Endothelial cell of umbilical vein (primary cell): ENCODE measurements at regions not wholly inside any gene's neighbourhood (a gene's known extent, or its start where the extent isn't known, plus 50 kb on each side); places are given as distances from the start of the nearest gene placed in this dataset.

Source experiments
- BruUV-seq: library from RNA; stranded (reverse); fragments of 400-500 nt; replicated peaks from 2 replicates; lab custom pipeline; 2021; lab: Mats Ljungman, UMichigan
- CTCF ChIA-PET: fragments of 300-600, 350-600 bp; sonication (Branson Sonifier 250); formaldehyde crosslinking; loops from one replicate; lab custom pipeline; 2021; ENCODE audit warnings: antibody characterized with exemption, inconsistent platforms; lab: Charles Lee
- POLR2A ChIA-PET: fragments of 300-600, 350-600 bp; sonication (Branson Sonifier 250); formaldehyde crosslinking; loops from one replicate; lab custom pipeline; 2021; ENCODE audit warnings: antibody characterized with exemption, inconsistent platforms; lab: Charles Lee
- DNase-seq: peaks from one replicate; pipeline ENCODE4 v3.0.0-alpha.2; 2011; ENCODE audit warnings: low read depth, low spot score
- FAIRE-seq: peaks from 2 replicates; lab custom pipeline; 2011; peaks lifted over from hg19 to GRCh38; lab: Jason Lieb, UNC
- H2AFZ ChIP-seq: 2 replicates; pipeline ENCODE4 v1.6.0; 2012; ENCODE audit warnings: low read depth, low read length, control low read depth, inconsistent platforms
- H3K27ac ChIP-seq: 2 replicates; pipeline ENCODE4 v1.5.1; 2011; ENCODE audit warnings: low read depth, mild to moderate bottlenecking, control low read depth, low read length, moderate library complexity; ENCODE audit not compliant: insufficient read depth
- H3K27me3 ChIP-seq, 2 experiments: 2 replicates each; pipeline versions ENCODE4 v1.6.0 to v1.6.1; 2011; ENCODE audit warnings: low read length in 2 of 2, mixed read lengths in 1 of 2; ENCODE audit not compliant: control insufficient read depth in 2 of 2, insufficient read depth in 2 of 2
- H3K36me3 ChIP-seq, 2 experiments: 2 replicates in 1 of 2; 3 replicates in 1 of 2; pipeline ENCODE4 v1.5.1; 2011; ENCODE audit warnings: low read length in 2 of 2, mild to moderate bottlenecking in 1 of 2, moderate library complexity in 1 of 2; ENCODE audit not compliant: control insufficient read depth in 2 of 2, insufficient read depth in 2 of 2; ENCODE audit errors: extremely low read depth in 1 of 2
- H3K4me1 ChIP-seq: 3 replicates; pipeline ENCODE4 v1.5.1; 2011; ENCODE audit warnings: mild to moderate bottlenecking, low read length; ENCODE audit not compliant: control insufficient read depth, insufficient read depth; ENCODE audit errors: extremely low read depth
- H3K4me2 ChIP-seq: 2 replicates; pipeline ENCODE4 v1.6.1; 2011; ENCODE audit warnings: low read length, control low read depth, mixed read lengths; ENCODE audit not compliant: insufficient read depth
- H3K4me3 ChIP-seq, 3 experiments: fragments of 200-600 bp in 1 of 3; sonication (generic), shearing (Covaris generic) in 1 of 3; replicated peaks in 1 of 3; 2 replicates each; pipeline ENCODE4 v1.5.1; 2011 to 2016; ENCODE audit warnings: control low read depth in 3 of 3, low read length in 3 of 3, mild to moderate bottlenecking in 2 of 3, inconsistent platforms in 1 of 3, low read depth in 1 of 3, moderate library complexity in 1 of 3; ENCODE audit not compliant: insufficient read depth in 1 of 3
- H3K79me2 ChIP-seq: 2 replicates; pipeline ENCODE4 v1.6.0; 2012; ENCODE audit warnings: low read length, inconsistent platforms; ENCODE audit not compliant: control insufficient read depth, insufficient read depth
- H3K9ac ChIP-seq: replicated peaks from 2 replicates; pipeline ENCODE3; 2011; ENCODE audit warnings: low read length, control low read depth; ENCODE audit not compliant: insufficient read depth; ENCODE audit errors: extremely low read depth
- H3K9me1 ChIP-seq: replicated peaks from 3 replicates; pipeline ENCODE4 v1.6.0; 2011; ENCODE audit warnings: mild to moderate bottlenecking, low read length; ENCODE audit not compliant: control insufficient read depth, insufficient read depth; ENCODE audit errors: extremely low read depth
- H3K9me3 ChIP-seq: replicated peaks from 2 replicates; pipeline ENCODE4 v1.5.1; 2012; ENCODE audit warnings: low read length, inconsistent platforms; ENCODE audit not compliant: control insufficient read depth, insufficient read depth
- H4K20me1 ChIP-seq: replicated peaks from 2 replicates; pipeline ENCODE3; 2011; ENCODE audit warnings: mild to moderate bottlenecking, low read length; ENCODE audit not compliant: control insufficient read depth, insufficient read depth; ENCODE audit errors: extremely low read depth
- CTCF ChIP-seq, 2 donors: IDR thresholded peaks; 1 replicate in 1 of 2; 2 replicates in 1 of 2; pipeline ENCODE4 v1.5.1; 2011; ENCODE audit warnings: low read length in 2 of 2, mild to moderate bottlenecking in 2 of 2, moderate library complexity in 2 of 2, control low read depth in 1 of 2, inconsistent platforms in 1 of 2, low read depth in 1 of 2; ENCODE audit not compliant: insufficient read depth in 1 of 2; ENCODE audit errors: extremely low read depth in 1 of 2
- EZH2 ChIP-seq: IDR thresholded peaks from 2 replicates; pipeline ENCODE4 v1.6.1; 2012; ENCODE audit warnings: borderline replicate concordance, low read depth, mild to moderate bottlenecking, moderate library complexity, low read length, inconsistent platforms; ENCODE audit not compliant: severe bottlenecking
- FOS ChIP-seq: IDR thresholded peaks from 2 replicates; pipeline ENCODE4 v1.6.1; 2011; ENCODE audit warnings: mild to moderate bottlenecking, low read length, moderate library complexity, borderline replicate concordance; ENCODE audit not compliant: insufficient read depth
- GATA2 ChIP-seq: IDR thresholded peaks from 2 replicates; pipeline ENCODE4 v1.7.0; 2011; ENCODE audit warnings: low read depth, mild to moderate bottlenecking, moderate library complexity, mixed read lengths, low read length; ENCODE audit not compliant: insufficient read length, insufficient read depth
- JUN ChIP-seq: IDR thresholded peaks from 2 replicates; pipeline ENCODE4 v1.6.1; 2011; ENCODE audit warnings: borderline replicate concordance, low read depth; ENCODE audit not compliant: insufficient read length, insufficient read depth
- MAX ChIP-seq: IDR thresholded peaks from 2 replicates; pipeline ENCODE4 v1.6.1; 2011; ENCODE audit not compliant: insufficient read depth, insufficient read length
- MYC ChIP-seq: IDR thresholded peaks from one replicate; pipeline ENCODE4 v1.6.1; 2011; ENCODE audit warnings: mild to moderate bottlenecking, low read depth, low read length
- POLR2A ChIP-seq: IDR thresholded peaks from 2 replicates; pipeline ENCODE4 v1.6.1; 2012; ENCODE audit warnings: low read depth, mild to moderate bottlenecking, control low read depth, low read length
- POLR2AphosphoS5 ChIP-seq: IDR thresholded peaks from 2 replicates; pipeline ENCODE4 v1.6.1; 2012; ENCODE audit warnings: low read depth, mild to moderate bottlenecking, control low read depth, low read length, moderate library complexity; ENCODE audit not compliant: insufficient read depth
- dilution Hi-C: fragments of 300-500 bp; cut with MboI; formaldehyde crosslinking; loops from one replicate; pipeline ENCODE4 v1.15.0; 2019; ENCODE audit warnings: low sequenced_read_pairs; ENCODE audit not compliant: extremely low pct_ligation_motif_present
- intact Hi-C: fragments of 100-400 bp; cut with micrococcal nuclease; formaldehyde crosslinking; loops from one replicate; pipeline ENCODE4 v1.10.0; 2022

GRCh38 chr2:147040298-147041120 is 804.3 kb upstream of the ACVR2A start:
- BruUV-seq: no TSS peak
- no peak for FAIRE-seq
- CTCF ChIA-PET: interaction anchor here (1.6 kb wide), 1 partner anchor 870 kb away, joined by 9 read pairs; no protein-coding TSS in a partner anchor
- Histone ChIP-seq H3K79me2 (no peaks in the 10 kb centered on the region), H2AFZ (no peak overlapping the region), H3K9me3 (no peaks in the 10 kb centered on the region), H4K20me1 (no peaks in the 10 kb centered on the region), H3K27ac (no peak overlapping the region), H3K4me2 (no peak overlapping the region), H3K9me1 (no peaks in the 10 kb centered on the region), H3K27me3 (no peaks in the 10 kb centered on the region), H3K36me3 (no peaks in the 10 kb centered on the region), H3K4me3 (no peak overlapping the region), H3K9ac (no peak overlapping the region), H3K4me1 (no peaks in the 10 kb centered on the region)
- intact Hi-C loops: no loop called here
- no peak for TF ChIP-seq GATA2
- TF ChIP-seq CTCF (IDR thresholded peaks at IDR 0.05; ENCODE audit: extremely low read depth in 1 of 2, insufficient read depth in 1 of 2, low read depth in 1 of 2, low read length in 2 of 2): no peak
- TF ChIP-seq EZH2: no peak
- no peak for TF ChIP-seq POLR2A
- no peak for TF ChIP-seq FOS
- no peak for TF ChIP-seq MYC
- TF ChIP-seq MAX: no peak
- TF ChIP-seq POLR2AphosphoS5: no peak
- no peak for TF ChIP-seq JUN
- DNase-seq: no peak
- dilution Hi-C loops: no loop called here
- POLR2A ChIA-PET: no interaction called here
